Naive thymus-derived CD4-positive, alpha-beta T cell (primary cell): ENCODE measurements at regions not wholly inside any gene's neighbourhood (a gene's known extent, or its start where the extent isn't known, plus 50 kb on each side); places are given as distances from the start of the nearest gene placed in this dataset.

Source experiments
- ATAC-seq: fragments of 150-1000 bp; cut with Tn5 transposase; 2 replicates; pipeline ENCODE4 v1.10.0; 2021; ENCODE audit warnings: mild to moderate bottlenecking, moderate library complexity
- CTCF ChIA-PET: fragments of 350-600 bp; sonication (Branson Sonifier 250); formaldehyde crosslinking; loops from one replicate; lab custom pipeline; 2021; ENCODE audit warnings: antibody characterized with exemption; lab: Charles Lee
- POLR2A ChIA-PET: fragments of 350-600 bp; sonication (Branson Sonifier 250); formaldehyde crosslinking; loops from one replicate; lab custom pipeline; 2021; ENCODE audit warnings: antibody characterized with exemption, inconsistent platforms; lab: Charles Lee
- DNase-seq, 9 donors: peaks; one replicate each; pipeline versions ENCODE4 v3.0.0 to v3.0.0-alpha.2; 2020 to 2022; ENCODE audit warnings: mixed read lengths in 1 of 9
- H3K27ac ChIP-seq: one replicate; pipeline ENCODE4 v1.7.0; 2013; ENCODE audit warnings: mild to moderate bottlenecking, low read depth, low read length, moderate library complexity
- H3K27me3 ChIP-seq, 2 donors: one replicate each; pipeline ENCODE4 v1.7.0; 2013; ENCODE audit warnings: low read length in 2 of 2, mild to moderate bottlenecking in 2 of 2, moderate library complexity in 2 of 2; ENCODE audit not compliant: control insufficient read depth in 2 of 2, insufficient read depth in 2 of 2
- H3K36me3 ChIP-seq, 3 experiments: 1 replicate in 2 of 3; 2 replicates in 1 of 3; pipeline ENCODE4 v1.7.0; 2013; ENCODE audit warnings: low read length in 3 of 3, mild to moderate bottlenecking in 3 of 3, moderate library complexity in 1 of 3; ENCODE audit not compliant: insufficient read depth in 3 of 3, control insufficient read depth in 2 of 3
- H3K4me1 ChIP-seq, 2 donors: one replicate each; pipeline ENCODE4 v1.7.0; 2013; ENCODE audit warnings: low read length in 2 of 2, mild to moderate bottlenecking in 2 of 2, moderate library complexity in 1 of 2; ENCODE audit not compliant: control insufficient read depth in 2 of 2, insufficient read depth in 2 of 2
- H3K4me3 ChIP-seq: 2 replicates; pipeline ENCODE4 v1.7.0; 2013; ENCODE audit warnings: mild to moderate bottlenecking, low read length
- H3K9me3 ChIP-seq, 3 experiments: 1 replicate in 2 of 3; 2 replicates in 1 of 3; pipeline ENCODE4 v1.7.0; 2013; ENCODE audit warnings: low read length in 3 of 3; ENCODE audit not compliant: control insufficient read depth in 2 of 3
- H3K27ac Mint-ChIP-seq, 9 donors: one replicate each; pipeline ENCODE4 v1.8.0; 2020 to 2022; ENCODE audit warnings: mixed read lengths in 9 of 9, mild to moderate bottlenecking in 8 of 9, moderate library complexity in 5 of 9, inconsistent platforms in 2 of 9
- H3K27me3 Mint-ChIP-seq, 5 donors: one replicate each; pipeline ENCODE4 v1.8.0; 2021 to 2022; ENCODE audit warnings: mixed read lengths in 5 of 5, mild to moderate bottlenecking in 1 of 5
- H3K36me3 Mint-ChIP-seq, 5 donors: one replicate each; pipeline ENCODE4 v1.8.0; 2020 to 2022; ENCODE audit warnings: mixed read lengths in 5 of 5, mild to moderate bottlenecking in 3 of 5, inconsistent platforms in 1 of 5
- H3K4me1 Mint-ChIP-seq, 7 donors: one replicate each; pipeline ENCODE4 v1.8.0; 2020 to 2022; ENCODE audit warnings: mixed read lengths in 7 of 7, mild to moderate bottlenecking in 3 of 7, inconsistent platforms in 1 of 7
- H3K4me3 Mint-ChIP-seq, 10 donors: one replicate each; pipeline ENCODE4 v1.8.0; 2020 to 2022; ENCODE audit warnings: mild to moderate bottlenecking in 10 of 10, mixed read lengths in 10 of 10, moderate library complexity in 6 of 10, inconsistent platforms in 2 of 10
- H3K9me3 Mint-ChIP-seq, 11 donors: one replicate each; pipeline ENCODE4 v1.8.0; 2020 to 2022; ENCODE audit warnings: mixed read lengths in 11 of 11, mild to moderate bottlenecking in 4 of 11, inconsistent platforms in 1 of 11, moderate library complexity in 1 of 11
- intact Hi-C, 2 donors: fragments of 100-400 bp; cut with micrococcal nuclease; formaldehyde crosslinking; loops; one replicate each; pipeline ENCODE4 v1.15.1; 2023

- CTCF ChIA-PET = interaction anchor here (0.7 kb wide), 1 partner anchor 270 kb away, joined by 3 read pairs; no protein-coding TSS in a partner anchor
- Mint-ChIP-seq H3K27ac (no peak overlapping the region), H3K4me1 (peaks cover 0 to 5% (median 0%) of the 10 kb centered on the region in 7 donors), H3K9me3 (peaks cover 0 to 24% (median 5%) of the 10 kb centered on the region in 11 donors), H3K4me3 (no peak overlapping the region), H3K36me3 (peaks cover 0 to 6% (median 4%) of the 10 kb centered on the region in 5 donors), H3K27me3 (no peaks in the 10 kb centered on the region)
- DNase-seq (no peak), ATAC-seq (no peak)
- Histone ChIP-seq H3K4me1 (no peaks in the 10 kb centered on the region), H3K27me3 (no peaks in the 10 kb centered on the region), H3K9me3 (no peaks in the 10 kb centered on the region), H3K36me3 (no peaks in the 10 kb centered on the region), H3K27ac (no peak overlapping the region), H3K4me3 (no peak overlapping the region)
- intact Hi-C loops = no loop called here
- POLR2A ChIA-PET = no interaction called here
These were observed 264.7 kb upstream of the SESN3 start for GRCh38 chr11:95495706-95496105.

- Mint-ChIP-seq H3K27ac (no peak overlapping the region), H3K4me1 (peaks cover 0 to 5% (median 0%) of the 10 kb centered on the region in 7 donors), H3K4me3 (no peak overlapping the region), H3K27me3 (no peaks in the 10 kb centered on the region), H3K36me3 (peaks cover 0 to 10% (median 4%) of the 10 kb centered on the region in 5 donors), H3K9me3 (peaks cover 0 to 30% (median 7%) of the 10 kb centered on the region in 11 donors)
- Histone ChIP-seq H3K27ac (no peak overlapping the region), H3K36me3 (no peaks in the 10 kb centered on the region), H3K9me3 (no peaks in the 10 kb centered on the region), H3K4me3 (no peak overlapping the region), H3K4me1 (no peaks in the 10 kb centered on the region), H3K27me3 (no peaks in the 10 kb centered on the region)
- ChIA-PET POLR2A (interaction anchor here (0.7 kb wide), 1 partner anchor 50 kb away, joined by 3 read pairs; no protein-coding TSS in a partner anchor), CTCF (interaction anchor here (0.7 kb wide), 1 partner anchor 265 kb away, joined by 3 read pairs; no protein-coding TSS in a partner anchor)
- intact Hi-C loops = no loop called here
- no peak for ATAC-seq
- DNase-seq = no peak
These were observed 263.9 kb upstream of the SESN3 start for GRCh38 chr11:95494856-95495255.

GRCh38 chr11:95494167-95494566 is 263.2 kb upstream of the SESN3 start:
- H3K27ac ChIP-seq = no peak overlapping the region
- H3K9me3 Mint-ChIP-seq = peaks cover 0 to 30% (median 7%) of the 10 kb centered on the region in 11 donors
- peaks cover 0 to 10% (median 4%) of the 10 kb centered on the region in 5 donors for H3K36me3 Mint-ChIP-seq
- no peaks in the 10 kb centered on the region for H3K4me1 ChIP-seq
- no peak overlapping the region for H3K27ac Mint-ChIP-seq
- no peak overlapping the region for H3K4me3 ChIP-seq
- no peaks in the 10 kb centered on the region for H3K9me3 ChIP-seq
- ATAC-seq (no peak), DNase-seq (no peak)
- CTCF ChIA-PET = interaction anchor here (0.7 kb wide), 1 partner anchor 264 kb away, joined by 3 read pairs; no protein-coding TSS in a partner anchor
- H3K36me3 ChIP-seq = no peaks in the 10 kb centered on the region
- H3K4me1 Mint-ChIP-seq = peaks cover 0 to 3% (median 0%) of the 10 kb centered on the region in 7 donors
- no peaks in the 10 kb centered on the region for H3K27me3 Mint-ChIP-seq
- intact Hi-C loops = no loop called here
- POLR2A ChIA-PET = no interaction called here
- H3K4me3 Mint-ChIP-seq = no peak overlapping the region
- H3K27me3 ChIP-seq = no peaks in the 10 kb centered on the region

GRCh38 chr11:95490625-95491024 is 259.6 kb upstream of the SESN3 start:
- ATAC-seq = no peak
- Histone ChIP-seq H3K27me3 (no peaks in the 10 kb centered on the region), H3K36me3 (no peaks in the 10 kb centered on the region), H3K4me3 (no peak overlapping the region), H3K9me3 (no peaks in the 10 kb centered on the region), H3K4me1 (no peaks in the 10 kb centered on the region), H3K27ac (no peak overlapping the region)
- DNase-seq = no peak
- ChIA-PET CTCF (no interaction called here), POLR2A (interaction anchor here (0.5 to 1.2 kb wide), 2 partner anchors 8 to 15 kb away, joined by 3 to 4 read pairs; no protein-coding TSS in a partner anchor)
- peaks cover 0 to 30% (median 9%) of the 10 kb centered on the region in 11 donors for H3K9me3 Mint-ChIP-seq
- intact Hi-C loops = no loop called here
- H3K4me1 Mint-ChIP-seq = peaks cover 0 to 4% (median 0%) of the 10 kb centered on the region in 7 donors
- H3K27ac Mint-ChIP-seq = no peak overlapping the region
- no peak overlapping the region for H3K4me3 Mint-ChIP-seq
- H3K27me3 Mint-ChIP-seq = no peaks in the 10 kb centered on the region
- H3K36me3 Mint-ChIP-seq = peaks cover 0 to 8% (median 4%) of the 10 kb centered on the region in 5 donors

GRCh38 chr11:95487938-95488337 is 256.9 kb upstream of the SESN3 start:
- Mint-ChIP-seq H3K9me3 (peaks cover 0 to 18% (median 6%) of the 10 kb centered on the region in 11 donors), H3K4me3 (no peak overlapping the region), H3K27me3 (no peaks in the 10 kb centered on the region), H3K36me3 (peaks cover 0 to 12% (median 0%) of the 10 kb centered on the region in 5 donors), H3K27ac (peak overlapping the region in 1 of 9 donors; percentile 43), H3K4me1 (peaks cover 0 to 4% (median 0%) of the 10 kb centered on the region in 7 donors)
- no peak overlapping the region for H3K27ac ChIP-seq
- no peaks in the 10 kb centered on the region for H3K27me3 ChIP-seq
- ChIA-PET POLR2A (no interaction called here), CTCF (no interaction called here)
- ATAC-seq (no peak), DNase-seq (no peak)
- H3K4me3 ChIP-seq = no peak overlapping the region
- no peaks in the 10 kb centered on the region for H3K4me1 ChIP-seq
- intact Hi-C loops = no loop called here
- no peaks in the 10 kb centered on the region for H3K9me3 ChIP-seq
- no peaks in the 10 kb centered on the region for H3K36me3 ChIP-seq

GRCh38 chr11:95487391-95487790 is 256.4 kb upstream of the SESN3 start:
- no peaks in the 10 kb centered on the region for H3K9me3 ChIP-seq
- H3K4me1 Mint-ChIP-seq = peaks cover 0 to 4% (median 0%) of the 10 kb centered on the region in 7 donors
- no peak overlapping the region for H3K4me3 Mint-ChIP-seq
- H3K27me3 Mint-ChIP-seq = no peaks in the 10 kb centered on the region
- CTCF ChIA-PET = no interaction called here
- no peak overlapping the region for H3K27ac Mint-ChIP-seq
- H3K4me3 ChIP-seq = no peak overlapping the region
- intact Hi-C loops = no loop called here
- H3K36me3 ChIP-seq = no peaks in the 10 kb centered on the region
- H3K27ac ChIP-seq = no peak overlapping the region
- POLR2A ChIA-PET = no interaction called here
- ATAC-seq (no peak), DNase-seq (no peak)
- H3K36me3 Mint-ChIP-seq = peaks cover 0 to 12% (median 0%) of the 10 kb centered on the region in 5 donors
- no peaks in the 10 kb centered on the region for H3K4me1 ChIP-seq
- no peaks in the 10 kb centered on the region for H3K27me3 ChIP-seq
- peaks cover 0 to 18% (median 6%) of the 10 kb centered on the region in 11 donors for H3K9me3 Mint-ChIP-seq

- intact Hi-C loops = no loop called here
- POLR2A ChIA-PET = interaction anchor here (0.7 kb wide), 1 partner anchor 51 kb away, joined by 3 read pairs; no protein-coding TSS in a partner anchor
- Mint-ChIP-seq H3K27ac (no peak overlapping the region), H3K4me3 (no peak overlapping the region), H3K36me3 (peaks cover 0 to 12% (median 0%) of the 10 kb centered on the region in 5 donors), H3K27me3 (no peaks in the 10 kb centered on the region), H3K9me3 (peaks cover 0 to 18% (median 6%) of the 10 kb centered on the region in 11 donors), H3K4me1 (peaks cover 0 to 4% (median 0%) of the 10 kb centered on the region in 7 donors)
- DNase-seq = no peak
- no peak for ATAC-seq
- Histone ChIP-seq H3K36me3 (no peaks in the 10 kb centered on the region), H3K4me3 (no peak overlapping the region), H3K4me1 (no peaks in the 10 kb centered on the region), H3K27ac (no peak overlapping the region), H3K9me3 (no peaks in the 10 kb centered on the region), H3K27me3 (no peaks in the 10 kb centered on the region)
- CTCF ChIA-PET = no interaction called here
These were observed 256.0 kb upstream of the SESN3 start for GRCh38 chr11:95486979-95487378.
